ENCODE measurements at regions not wholly inside any gene's neighbourhood (a gene's known extent, or its start where the extent isn't known, plus 50 kb on each side); places are given as distances from the start of the nearest gene placed in this dataset.

DNA sequence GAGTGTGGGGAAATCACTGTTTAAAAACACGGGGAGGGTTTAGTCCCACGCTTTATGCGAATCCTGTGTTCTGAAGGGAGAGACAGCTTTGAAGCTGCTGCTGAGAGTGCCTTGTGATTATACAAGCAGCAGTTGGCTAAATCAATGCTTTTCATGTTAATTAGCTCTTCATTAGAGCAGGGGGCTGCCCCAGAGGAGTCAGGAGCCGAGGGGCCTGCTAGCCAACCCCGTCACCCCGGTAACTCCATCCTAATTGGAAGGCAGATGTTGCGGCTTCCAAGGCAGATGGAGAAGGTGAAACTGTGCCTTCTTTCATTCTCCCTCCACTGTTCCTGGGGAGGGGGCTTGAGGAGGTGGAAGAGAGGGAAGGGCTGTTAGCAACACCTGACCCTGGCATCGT is 92.4 kb upstream of the ANKRD34C start:
- no peaks in the 10 kb centered on the region for H4K20me1 ChIP-seq (ENCODE audit: insufficient read depth, low read length)
- no peak for TF ChIP-seq EZH2 (IDR thresholded peaks at IDR 0.05; ENCODE audit: insufficient read depth, low read length)
- TF ChIP-seq, protein P1, sequence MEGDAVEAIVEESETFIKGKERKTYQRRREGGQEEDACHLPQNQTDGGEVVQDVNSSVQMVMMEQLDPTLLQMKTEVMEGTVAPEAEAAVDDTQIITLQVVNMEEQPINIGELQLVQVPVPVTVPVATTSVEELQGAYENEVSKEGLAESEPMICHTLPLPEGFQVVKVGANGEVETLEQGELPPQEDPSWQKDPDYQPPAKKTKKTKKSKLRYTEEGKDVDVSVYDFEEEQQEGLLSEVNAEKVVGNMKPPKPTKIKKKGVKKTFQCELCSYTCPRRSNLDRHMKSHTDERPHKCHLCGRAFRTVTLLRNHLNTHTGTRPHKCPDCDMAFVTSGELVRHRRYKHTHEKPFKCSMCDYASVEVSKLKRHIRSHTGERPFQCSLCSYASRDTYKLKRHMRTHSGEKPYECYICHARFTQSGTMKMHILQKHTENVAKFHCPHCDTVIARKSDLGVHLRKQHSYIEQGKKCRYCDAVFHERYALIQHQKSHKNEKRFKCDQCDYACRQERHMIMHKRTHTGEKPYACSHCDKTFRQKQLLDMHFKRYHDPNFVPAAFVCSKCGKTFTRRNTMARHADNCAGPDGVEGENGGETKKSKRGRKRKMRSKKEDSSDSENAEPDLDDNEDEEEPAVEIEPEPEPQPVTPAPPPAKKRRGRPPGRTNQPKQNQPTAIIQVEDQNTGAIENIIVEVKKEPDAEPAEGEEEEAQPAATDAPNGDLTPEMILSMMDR (IDR thresholded peaks at IDR 0.05; ENCODE audit: insufficient read depth, low read depth, low read length), result no peak
- no peak overlapping the region for H3K4me3 Mint-ChIP-seq (ENCODE audit: unreplicated experiment)
- no peaks in the 10 kb centered on the region for H3K4me1 ChIP-seq (ENCODE audit: insufficient read depth, low read length)
- no peak overlapping the region for H3K4me3 ChIP-seq (ENCODE audit: insufficient read depth, low read depth, low read length)
- H3K27ac ChIP-seq (ENCODE audit: low read depth, low read length), result no peak overlapping the region
- H3K36me3 ChIP-seq (ENCODE audit: insufficient read depth, low read length), result no peaks in the 10 kb centered on the region
- peaks cover 37% of the 10 kb centered on the region for H3K27me3 Mint-ChIP-seq (ENCODE audit: low read depth, unreplicated experiment)
- DNase-seq (ENCODE audit: low read depth) (no peak), FAIRE-seq (no peak)
- H3K4me1 Mint-ChIP-seq (ENCODE audit: low read depth, unreplicated experiment), result no peaks in the 10 kb centered on the region
- H3K9me3 ChIP-seq (ENCODE audit: insufficient read depth, low read depth, low read length), result no peaks in the 10 kb centered on the region
- no peak overlapping the region for H2AFZ ChIP-seq (ENCODE audit: low read depth, low read length)
- H3K79me2 ChIP-seq (ENCODE audit: insufficient read depth, low read length), result no peaks in the 10 kb centered on the region
- peaks cover 2% of the 10 kb centered on the region for H3K9me3 Mint-ChIP-seq (ENCODE audit: unreplicated experiment)
- no peaks in the 10 kb centered on the region for H3K36me3 Mint-ChIP-seq (ENCODE audit: low read depth, unreplicated experiment)
- no peak overlapping the region for H3K9ac ChIP-seq (ENCODE audit: low read length)
- H3K27me3 ChIP-seq (ENCODE audit: insufficient read depth, low read length), result peaks cover 14% of the 10 kb centered on the region
- H3K27ac Mint-ChIP-seq (ENCODE audit: unreplicated experiment), result no peak overlapping the region
- H3K4me2 ChIP-seq (ENCODE audit: low read length), result no peak overlapping the region

GRCh38 chr15:79186616-79187015 is 95.9 kb upstream of the ANKRD34C start:
- peaks cover 4% of the 10 kb centered on the region for H3K27me3 ChIP-seq (ENCODE audit: insufficient read depth, low read length)
- no peaks in the 10 kb centered on the region for H4K20me1 ChIP-seq (ENCODE audit: insufficient read depth, low read length)
- Mint-ChIP-seq H3K9me3 (ENCODE audit: unreplicated experiment) (peaks cover 2% of the 10 kb centered on the region), H3K4me3 (ENCODE audit: unreplicated experiment) (no peak overlapping the region), H3K27ac (ENCODE audit: unreplicated experiment) (no peak overlapping the region), H3K36me3 (ENCODE audit: low read depth, unreplicated experiment) (no peaks in the 10 kb centered on the region), H3K27me3 (ENCODE audit: low read depth, unreplicated experiment) (peaks cover 35% of the 10 kb centered on the region), H3K4me1 (ENCODE audit: low read depth, unreplicated experiment) (no peaks in the 10 kb centered on the region)
- no peak overlapping the region for H3K4me2 ChIP-seq (ENCODE audit: low read length)
- TF ChIP-seq, protein P1 (IDR thresholded peaks at IDR 0.05; ENCODE audit: insufficient read depth, low read depth, low read length), result no peak
- TF ChIP-seq EZH2 (IDR thresholded peaks at IDR 0.05; ENCODE audit: insufficient read depth, low read length), result no peak
- H3K9ac ChIP-seq (ENCODE audit: low read length), result no peak overlapping the region
- no peak overlapping the region for H3K4me3 ChIP-seq (ENCODE audit: insufficient read depth, low read depth, low read length)
- FAIRE-seq, result no peak
- no peak for DNase-seq (ENCODE audit: low read depth)
- no peaks in the 10 kb centered on the region for H3K4me1 ChIP-seq (ENCODE audit: insufficient read depth, low read length)
- no peaks in the 10 kb centered on the region for H3K36me3 ChIP-seq (ENCODE audit: insufficient read depth, low read length)
- H2AFZ ChIP-seq (ENCODE audit: low read depth, low read length), result no peak overlapping the region
- no peaks in the 10 kb centered on the region for H3K79me2 ChIP-seq (ENCODE audit: insufficient read depth, low read length)
- no peak overlapping the region for H3K27ac ChIP-seq (ENCODE audit: low read depth, low read length)
- no peaks in the 10 kb centered on the region for H3K9me3 ChIP-seq (ENCODE audit: insufficient read depth, low read depth, low read length)

DNA sequence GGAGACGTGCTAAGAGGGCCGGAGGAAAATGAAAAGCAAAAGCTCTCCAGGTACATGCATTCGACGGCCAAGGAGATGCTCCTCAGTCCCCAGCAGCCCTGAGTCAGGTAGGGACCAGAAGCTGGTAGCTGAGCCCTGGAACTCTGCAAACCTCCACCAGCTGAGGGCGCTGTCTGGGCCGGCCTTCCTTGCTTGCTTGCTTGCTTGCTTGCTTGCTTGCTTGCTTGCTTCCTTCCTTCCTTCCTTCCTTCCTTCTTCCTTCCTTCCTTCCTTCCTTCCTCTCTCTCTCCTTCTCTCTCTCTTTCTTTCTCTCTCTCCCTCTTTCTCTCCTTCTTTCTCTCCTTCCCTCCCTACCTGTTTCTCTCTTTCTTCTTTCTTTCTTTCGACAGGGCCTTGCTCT is 94.6 kb upstream of the RASGRF1 start:
- no peak for TF ChIP-seq EZH2 (IDR thresholded peaks at IDR 0.05; ENCODE audit: insufficient read depth, low read length)
- TF ChIP-seq, protein P1 (IDR thresholded peaks at IDR 0.05; ENCODE audit: insufficient read depth, low read depth, low read length), result peak; percentile 13
- Histone ChIP-seq H3K27me3 (ENCODE audit: insufficient read depth, low read length) (peaks cover 4% of the 10 kb centered on the region), H3K27ac (ENCODE audit: low read depth, low read length) (no peak overlapping the region), H3K4me2 (ENCODE audit: low read length) (no peak overlapping the region), H3K36me3 (ENCODE audit: insufficient read depth, low read length) (no peaks in the 10 kb centered on the region), H3K4me1 (ENCODE audit: insufficient read depth, low read length) (no peaks in the 10 kb centered on the region), H3K9ac (ENCODE audit: low read length) (no peak overlapping the region), H3K9me3 (ENCODE audit: insufficient read depth, low read depth, low read length) (no peaks in the 10 kb centered on the region), H3K79me2 (ENCODE audit: insufficient read depth, low read length) (no peaks in the 10 kb centered on the region), H4K20me1 (ENCODE audit: insufficient read depth, low read length) (no peaks in the 10 kb centered on the region), H3K4me3 (ENCODE audit: insufficient read depth, low read depth, low read length) (no peak overlapping the region), H2AFZ (ENCODE audit: low read depth, low read length) (no peak overlapping the region)
- Mint-ChIP-seq H3K36me3 (ENCODE audit: low read depth, unreplicated experiment) (no peaks in the 10 kb centered on the region), H3K27ac (ENCODE audit: unreplicated experiment) (no peak overlapping the region), H3K9me3 (ENCODE audit: unreplicated experiment) (peaks cover 2% of the 10 kb centered on the region), H3K4me1 (ENCODE audit: low read depth, unreplicated experiment) (no peaks in the 10 kb centered on the region), H3K27me3 (ENCODE audit: low read depth, unreplicated experiment) (peaks cover 29% of the 10 kb centered on the region), H3K4me3 (ENCODE audit: unreplicated experiment) (no peak overlapping the region)
- FAIRE-seq (no peak), DNase-seq (ENCODE audit: low read depth) (no peak)

Data from astrocyte (in vitro differentiated cells and primary cell).